H1 (cell line): ENCODE measurements at regions not wholly inside any gene's neighbourhood (a gene's known extent, or its start where the extent isn't known, plus 50 kb on each side); places are given as distances from the start of the nearest gene placed in this dataset.

Experiments
- CTCF ChIA-PET: fragments of 300-600 bp; sonication (Branson Sonifier 250); formaldehyde crosslinking; loops from one replicate; lab custom pipeline; 2021; ENCODE audit not compliant: partially characterized antibody; lab: Charles Lee
- POLR2A ChIA-PET: fragments of 300-600 bp; sonication (Branson Sonifier 250); formaldehyde crosslinking; loops from one replicate; lab custom pipeline; 2021; ENCODE audit warnings: inconsistent platforms; ENCODE audit not compliant: partially characterized antibody; lab: Charles Lee
- DNase-seq, 2 experiments: peaks; one replicate each; pipeline versions ENCODE4 v3.0.0 to v3.0.0-alpha.2; 2010 to 2022; ENCODE audit warnings: low spot score in 2 of 2, low read depth in 1 of 2, mixed read lengths in 1 of 2
- FAIRE-seq: peaks from 2 replicates; lab custom pipeline; 2011; peaks lifted over from hg19 to GRCh38; lab: Jason Lieb, UNC
- H2AFZ ChIP-seq: 2 replicates; pipeline ENCODE4 v1.8.1; 2012; ENCODE audit warnings: low read length, inconsistent platforms
- H2AK5ac ChIP-seq: 2 replicates; pipeline ENCODE4 v1.6.1; 2013; ENCODE audit warnings: low read depth, low read length
- H2BK120ac ChIP-seq: replicated peaks from 2 replicates; pipeline ENCODE3; 2013; ENCODE audit warnings: low read depth, low read length, inconsistent platforms
- H2BK12ac ChIP-seq: 2 replicates; pipeline ENCODE4 v1.6.1; 2013; ENCODE audit warnings: low read depth, low read length
- H2BK15ac ChIP-seq: 2 replicates; pipeline ENCODE4 v1.6.1; 2013; ENCODE audit warnings: low read length
- H2BK20ac ChIP-seq: 2 replicates; pipeline ENCODE4 v1.6.1; 2013; ENCODE audit warnings: low read length
- H2BK5ac ChIP-seq: 2 replicates; pipeline ENCODE4 v1.6.1; 2013; ENCODE audit warnings: low read depth, low read length
- H3K14ac ChIP-seq: 2 replicates; pipeline ENCODE4 v1.6.1; 2013; ENCODE audit warnings: inconsistent platforms; ENCODE audit not compliant: insufficient read length
- H3K18ac ChIP-seq: 2 replicates; pipeline ENCODE4 v1.6.1; 2013; ENCODE audit warnings: low read length; ENCODE audit errors: extremely low read depth
- H3K23ac ChIP-seq: 2 replicates; pipeline ENCODE4 v1.6.1; 2013; ENCODE audit warnings: inconsistent platforms; ENCODE audit not compliant: insufficient read length
- H3K23me2 ChIP-seq: 2 replicates; pipeline ENCODE4 v1.6.1; 2013; ENCODE audit warnings: low read depth, low read length
- H3K27ac ChIP-seq: 2 replicates; pipeline ENCODE4 v1.6.1; 2011; ENCODE audit warnings: low read depth, low read length, inconsistent platforms
- H3K27me3 ChIP-seq, 4 experiments: replicated peaks in 1 of 4; 1 replicate in 1 of 4; 2 replicates in 3 of 4; pipeline versions ENCODE4 v1.6.1 to v1.8.1; 2011 to 2013; ENCODE audit warnings: low read length in 3 of 4, mild to moderate bottlenecking in 3 of 4, inconsistent platforms in 2 of 4, mixed read lengths in 2 of 4, moderate library complexity in 1 of 4; ENCODE audit not compliant: control insufficient read depth in 3 of 4, insufficient read depth in 3 of 4; ENCODE audit errors: extremely low read depth in 1 of 4
- H3K36me3 ChIP-seq, 4 experiments: 2 replicates each; pipeline versions ENCODE4 v1.6.1 to v1.8.1; 2011 to 2013; ENCODE audit warnings: mild to moderate bottlenecking in 4 of 4, low read length in 3 of 4, moderate library complexity in 2 of 4, control low read depth in 1 of 4, inconsistent platforms in 1 of 4; ENCODE audit not compliant: insufficient read depth in 4 of 4, control insufficient read depth in 2 of 4
- H3K4ac ChIP-seq: replicated peaks from 2 replicates; pipeline ENCODE3; 2013; ENCODE audit warnings: low read length, low read depth, mixed read lengths, inconsistent platforms; ENCODE audit not compliant: insufficient read length
- H3K4me1 ChIP-seq, 4 experiments: replicated peaks in 1 of 4; 1 replicate in 1 of 4; 2 replicates in 3 of 4; pipeline versions ENCODE4 v1.6.1 to v1.8.1; 2011 to 2013; ENCODE audit warnings: low read length in 3 of 4, inconsistent platforms in 2 of 4, mixed read lengths in 1 of 4; ENCODE audit not compliant: insufficient read depth in 4 of 4, control insufficient read depth in 3 of 4
- H3K4me2 ChIP-seq, 2 experiments: 2 replicates each; pipeline versions ENCODE4 v1.6.1 to v1.8.1; 2011 to 2013; ENCODE audit warnings: low read depth in 2 of 2, low read length in 2 of 2, control low read depth in 1 of 2, inconsistent platforms in 1 of 2, mild to moderate bottlenecking in 1 of 2; ENCODE audit not compliant: insufficient read depth in 1 of 2
- H3K4me3 ChIP-seq, 4 experiments: fragments of 200-600, 300-600 bp in 1 of 4; sonication (generic), shearing (Covaris generic), sonication (Bioruptor Twin) in 1 of 4; 2 replicates each; pipeline versions ENCODE4 v1.5.1 to v1.8.1; 2011 to 2016; ENCODE audit warnings: low read length in 4 of 4, low read depth in 3 of 4, control low read depth in 2 of 4, inconsistent platforms in 2 of 4, mild to moderate bottlenecking in 2 of 4, mixed read lengths in 1 of 4, moderate library complexity in 1 of 4; ENCODE audit not compliant: insufficient read depth in 2 of 4; ENCODE audit errors: extremely low read depth in 1 of 4
- H3K56ac ChIP-seq: replicated peaks from 2 replicates; pipeline ENCODE3; 2013; ENCODE audit warnings: low read depth, mild to moderate bottlenecking, mixed read lengths, low read length, inconsistent platforms; ENCODE audit not compliant: insufficient read length
- H3K79me1 ChIP-seq: 2 replicates; pipeline ENCODE4 v1.6.1; 2013; ENCODE audit warnings: low read depth, low read length, control low read depth
- H3K79me2 ChIP-seq, 2 experiments: 2 replicates each; pipeline versions ENCODE4 v1.6.1 to v1.8.1; 2012 to 2013; ENCODE audit warnings: low read length in 2 of 2, mild to moderate bottlenecking in 2 of 2, inconsistent platforms in 1 of 2; ENCODE audit not compliant: insufficient read depth in 2 of 2, control insufficient read depth in 1 of 2
- H3K9ac ChIP-seq, 4 experiments: replicated peaks in 1 of 4; 1 replicate in 1 of 4; 2 replicates in 3 of 4; pipeline versions ENCODE4 v1.6.1 to v1.8.1; 2011 to 2013; ENCODE audit warnings: low read depth in 3 of 4, low read length in 3 of 4, control low read depth in 2 of 4, mild to moderate bottlenecking in 2 of 4, moderate library complexity in 2 of 4, inconsistent platforms in 1 of 4; ENCODE audit errors: extremely low read depth in 1 of 4
- H3K9me3 ChIP-seq, 2 experiments: 2 replicates each; pipeline versions ENCODE4 v1.6.1 to v1.8.1; 2012 to 2013; ENCODE audit warnings: mild to moderate bottlenecking in 2 of 2, moderate library complexity in 2 of 2, control low read depth in 1 of 2, inconsistent platforms in 1 of 2, low read depth in 1 of 2, low read length in 1 of 2, mixed read lengths in 1 of 2; ENCODE audit not compliant: insufficient read depth in 2 of 2
- H4K20me1 ChIP-seq, 2 experiments: replicated peaks in 1 of 2; 2 replicates each; pipeline versions ENCODE3 to v1.8.1; 2011 to 2013; ENCODE audit warnings: inconsistent platforms in 2 of 2, low read length in 2 of 2, mild to moderate bottlenecking in 1 of 2; ENCODE audit not compliant: insufficient read depth in 2 of 2, control insufficient read depth in 1 of 2
- H4K5ac ChIP-seq: 2 replicates; pipeline ENCODE4 v1.6.1; 2013; ENCODE audit warnings: low read length, low read depth, mixed read lengths, inconsistent platforms; ENCODE audit not compliant: insufficient read length
- H4K8ac ChIP-seq: 2 replicates; pipeline ENCODE4 v1.8.0; 2013; ENCODE audit warnings: mild to moderate bottlenecking, moderate library complexity, low read length, inconsistent platforms; ENCODE audit not compliant: insufficient read depth; ENCODE audit errors: extremely low read depth
- H4K91ac ChIP-seq: replicated peaks from 2 replicates; pipeline ENCODE3; 2013; ENCODE audit warnings: low read length, mixed read lengths, inconsistent platforms; ENCODE audit not compliant: insufficient read length
- ATF3 ChIP-seq: IDR thresholded peaks from 2 replicates; pipeline ENCODE4 v1.6.1; 2011; ENCODE audit warnings: low read depth, mild to moderate bottlenecking, low read length; ENCODE audit not compliant: insufficient read depth
- CBX8 ChIP-seq: fragments of 300-800, 300-1000 bp; sonication (generic); IDR thresholded peaks from 2 replicates; pipeline ENCODE4 v1.7.1; 2016; ENCODE audit warnings: low read depth, low read length, borderline replicate concordance
- RFX5 ChIP-seq: IDR thresholded peaks from 2 replicates; pipeline ENCODE4 v1.6.1; 2011; ENCODE audit warnings: low read depth, low read length, improper control_type of control experiment, borderline replicate concordance
- ZNF274 ChIP-seq: IDR thresholded peaks from 2 replicates; pipeline ENCODE4 v1.7.0; 2012; ENCODE audit warnings: low read length, borderline replicate concordance; ENCODE audit errors: extremely low read depth
- WGBS, 2 experiments: shearing (Covaris generic) in 1 of 2; methylation state at CpG; one replicate each; pipeline versions ENCODE4 v1.1.6 to v1.1.7; 2013 to 2015; ENCODE audit warnings: low lambda C conversion rate in 2 of 2, mixed read lengths in 2 of 2, inconsistent platforms in 1 of 2, low coverage in 1 of 2, missing lambda C conversion rate in 1 of 2; ENCODE audit not compliant: insufficient replicate concordance in 2 of 2, insufficient coverage in 1 of 2, insufficient read length in 1 of 2; ENCODE audit errors: extremely low coverage in 1 of 2, missing lambda C conversion rate in 1 of 2; 5-methylcytosine and 5-hydroxymethylcytosine counted together

DNA sequence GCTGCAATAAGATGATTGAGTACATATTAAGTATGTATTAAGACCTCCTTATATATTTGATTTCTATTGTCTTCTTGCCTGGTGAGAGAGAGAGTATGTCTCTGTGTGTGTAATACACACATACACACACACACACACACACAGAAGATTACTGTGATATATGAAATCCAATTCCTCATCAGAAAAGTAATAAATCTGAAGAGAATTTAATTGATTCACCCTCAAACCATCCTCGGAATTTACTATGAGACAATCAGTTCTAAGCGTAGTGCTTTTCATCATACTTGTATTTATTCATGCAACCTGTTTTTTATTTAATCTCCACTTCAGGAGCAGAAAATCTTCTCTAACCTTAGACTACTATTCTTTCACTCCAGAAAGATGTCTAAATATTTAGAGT lies 62.3 kb upstream of the TLL1 start:
- Histone ChIP-seq H4K91ac (no peak overlapping the region), H2BK120ac (no peak overlapping the region), H3K27ac (no peak overlapping the region), H3K14ac (no peak overlapping the region), H2BK12ac (no peak overlapping the region), H3K56ac (no peak overlapping the region), H2AK5ac (no peak overlapping the region), H4K8ac (no peak overlapping the region), H3K9ac (no peak overlapping the region), H3K79me2 (no peaks in the 10 kb centered on the region), H3K4ac (no peak overlapping the region), H3K9me3 (no peaks in the 10 kb centered on the region), H2AFZ (no peak overlapping the region), H3K18ac (no peak overlapping the region), H3K79me1 (no peaks in the 10 kb centered on the region), H2BK15ac (no peak overlapping the region), H3K23ac (no peak overlapping the region), H3K27me3 (no peaks in the 10 kb centered on the region), H3K4me2 (no peak overlapping the region), H4K20me1 (no peaks in the 10 kb centered on the region), H3K4me3 (no peak overlapping the region), H3K23me2 (no peaks in the 10 kb centered on the region), H3K36me3 (no peaks in the 10 kb centered on the region), H4K5ac (no peak overlapping the region), H2BK5ac (no peak overlapping the region), H2BK20ac (no peak overlapping the region), H3K4me1 (no peaks in the 10 kb centered on the region)
- POLR2A ChIA-PET: no interaction called here
- DNase-seq (no peak), FAIRE-seq (no peak)
- CTCF ChIA-PET: no interaction called here
- TF ChIP-seq ATF3 (no peak), RFX5 (no peak), CBX8 (no peak), ZNF274 (no peak)
- 91% methylated on average over 2 of the region's 2 CpGs; no CpG with 5 or more reads in 1 of the 2 experiments for WGBS, 2 experiments
